ENCODE measurements at regions not wholly inside any gene's neighbourhood (a gene's known extent, or its start where the extent isn't known, plus 50 kb on each side); places are given as distances from the start of the nearest gene placed in this dataset.

- TF ChIP-seq CTCF (IDR thresholded peaks at IDR 0.05; ENCODE audit: low read length) (no peak), EZH2 (optimal IDR thresholded peaks at IDR 0.05; ENCODE audit: low read depth, low read length) (no peak), EZH2phosphoT487 (IDR thresholded peaks at IDR 0.05; ENCODE audit: low read length) (no peak)
Measured at GRCh38 chr19:30122431-30122830, 180.4 kb downstream of the URI1 start.

Measured in MM.1S (cell line).